ENCODE measurements at regions not wholly inside any gene's neighbourhood (a gene's known extent, or its start where the extent isn't known, plus 50 kb on each side); places are given as distances from the start of the nearest gene placed in this dataset.

DNA sequence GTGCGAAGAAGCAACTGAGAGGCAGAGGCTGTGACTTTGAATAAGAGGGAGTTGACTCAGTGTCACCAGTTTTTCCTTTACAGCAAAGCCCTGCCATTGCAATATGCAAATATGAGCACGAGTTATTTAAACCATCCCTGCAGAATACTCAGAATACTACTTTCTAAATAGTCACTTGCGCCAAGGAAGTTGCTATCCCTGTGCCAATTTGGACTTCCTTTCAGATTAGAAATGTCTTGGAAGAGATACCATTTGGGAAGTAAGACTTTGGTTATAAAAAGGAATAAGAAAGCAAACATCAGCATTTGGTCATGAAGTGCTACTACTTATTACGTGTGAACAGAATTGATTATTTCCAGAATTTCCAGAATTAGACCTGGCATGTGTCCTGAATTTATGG, 151.8 kb upstream of the MYT1L start:
- no peaks in the 10 kb centered on the region for H3K9me3 Mint-ChIP-seq
- H3K4me3 Mint-ChIP-seq, result no peak overlapping the region
- CTCF ChIA-PET, result no interaction called here
- no peak for ATAC-seq (ENCODE audit: low read depth)
- no peaks in the 10 kb centered on the region for H3K36me3 Mint-ChIP-seq (ENCODE audit: low read depth)
- no peak for DNase-seq
- POLR2A ChIA-PET, result no interaction called here
- H3K4me1 Mint-ChIP-seq, result no peaks in the 10 kb centered on the region
- H3K27ac Mint-ChIP-seq, result no peak overlapping the region
- intact Hi-C loops (cut with micrococcal nuclease), result no loop called here
- TF ChIP-seq, protein P1, sequence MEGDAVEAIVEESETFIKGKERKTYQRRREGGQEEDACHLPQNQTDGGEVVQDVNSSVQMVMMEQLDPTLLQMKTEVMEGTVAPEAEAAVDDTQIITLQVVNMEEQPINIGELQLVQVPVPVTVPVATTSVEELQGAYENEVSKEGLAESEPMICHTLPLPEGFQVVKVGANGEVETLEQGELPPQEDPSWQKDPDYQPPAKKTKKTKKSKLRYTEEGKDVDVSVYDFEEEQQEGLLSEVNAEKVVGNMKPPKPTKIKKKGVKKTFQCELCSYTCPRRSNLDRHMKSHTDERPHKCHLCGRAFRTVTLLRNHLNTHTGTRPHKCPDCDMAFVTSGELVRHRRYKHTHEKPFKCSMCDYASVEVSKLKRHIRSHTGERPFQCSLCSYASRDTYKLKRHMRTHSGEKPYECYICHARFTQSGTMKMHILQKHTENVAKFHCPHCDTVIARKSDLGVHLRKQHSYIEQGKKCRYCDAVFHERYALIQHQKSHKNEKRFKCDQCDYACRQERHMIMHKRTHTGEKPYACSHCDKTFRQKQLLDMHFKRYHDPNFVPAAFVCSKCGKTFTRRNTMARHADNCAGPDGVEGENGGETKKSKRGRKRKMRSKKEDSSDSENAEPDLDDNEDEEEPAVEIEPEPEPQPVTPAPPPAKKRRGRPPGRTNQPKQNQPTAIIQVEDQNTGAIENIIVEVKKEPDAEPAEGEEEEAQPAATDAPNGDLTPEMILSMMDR (IDR thresholded peaks at IDR 0.05), result no peak
- no peaks in the 10 kb centered on the region for H3K27me3 Mint-ChIP-seq

DNA sequence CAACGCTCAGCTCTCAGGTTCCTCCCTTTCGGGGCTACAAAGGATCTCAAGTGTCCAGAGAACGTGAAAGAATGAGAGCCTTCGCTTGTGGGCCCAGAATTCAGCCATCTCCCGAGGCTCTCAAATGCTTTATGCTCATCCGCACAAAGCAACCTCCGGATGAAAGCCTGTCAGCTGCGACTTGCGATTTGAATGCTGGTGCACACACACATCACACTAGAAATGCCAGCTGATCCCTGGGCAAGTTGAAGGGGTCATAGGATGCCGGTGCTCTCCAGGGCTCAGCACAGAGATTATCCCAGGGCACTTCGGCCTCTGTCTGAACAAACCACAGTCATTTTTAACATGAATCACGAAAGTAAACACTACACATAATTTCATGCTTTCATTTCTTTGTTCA, 141.8 kb upstream of the MYT1L start:
- Mint-ChIP-seq H3K4me1 (no peaks in the 10 kb centered on the region), H3K36me3 (ENCODE audit: low read depth) (no peaks in the 10 kb centered on the region), H3K27me3 (no peaks in the 10 kb centered on the region), H3K4me3 (no peak overlapping the region), H3K27ac (no peak overlapping the region), H3K9me3 (no peaks in the 10 kb centered on the region)
- intact Hi-C loops (cut with micrococcal nuclease), result no loop called here
- ATAC-seq (ENCODE audit: low read depth), result no peak
- no peak for DNase-seq
- TF ChIP-seq, protein P1 (IDR thresholded peaks at IDR 0.05), result no peak
- ChIA-PET POLR2A (no interaction called here), CTCF (no interaction called here)

DNA sequence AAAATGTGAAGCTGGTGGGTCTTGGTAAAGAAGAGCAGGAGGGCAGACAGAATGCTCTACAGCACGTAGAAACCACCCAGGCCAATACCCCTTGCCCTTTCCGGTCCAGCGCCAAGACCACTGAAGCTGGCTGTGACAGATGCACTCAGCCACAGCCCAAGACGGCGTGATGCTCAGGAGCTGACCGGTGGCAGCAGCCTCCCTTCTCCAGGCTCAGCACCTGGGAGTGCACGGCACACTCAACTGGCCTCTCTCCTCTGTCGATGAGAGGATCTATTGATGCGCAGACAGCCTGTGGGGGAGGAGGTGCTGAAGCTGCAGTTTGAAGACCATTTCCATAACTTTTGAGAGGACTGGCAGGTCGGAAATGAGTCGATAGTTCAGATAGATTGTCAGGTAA, 141.0 kb upstream of the MYT1L start:
- ATAC-seq (ENCODE audit: low read depth), result no peak
- DNase-seq, result no peak
- Mint-ChIP-seq H3K27ac (no peak overlapping the region), H3K9me3 (no peaks in the 10 kb centered on the region), H3K4me1 (no peaks in the 10 kb centered on the region), H3K27me3 (no peaks in the 10 kb centered on the region), H3K4me3 (no peak overlapping the region), H3K36me3 (ENCODE audit: low read depth) (no peaks in the 10 kb centered on the region)
- intact Hi-C loops (cut with micrococcal nuclease), result no loop called here
- POLR2A ChIA-PET, result no interaction called here
- TF ChIP-seq, protein P1 (IDR thresholded peaks at IDR 0.05), result no peak
- CTCF ChIA-PET, result no interaction called here

DNA sequence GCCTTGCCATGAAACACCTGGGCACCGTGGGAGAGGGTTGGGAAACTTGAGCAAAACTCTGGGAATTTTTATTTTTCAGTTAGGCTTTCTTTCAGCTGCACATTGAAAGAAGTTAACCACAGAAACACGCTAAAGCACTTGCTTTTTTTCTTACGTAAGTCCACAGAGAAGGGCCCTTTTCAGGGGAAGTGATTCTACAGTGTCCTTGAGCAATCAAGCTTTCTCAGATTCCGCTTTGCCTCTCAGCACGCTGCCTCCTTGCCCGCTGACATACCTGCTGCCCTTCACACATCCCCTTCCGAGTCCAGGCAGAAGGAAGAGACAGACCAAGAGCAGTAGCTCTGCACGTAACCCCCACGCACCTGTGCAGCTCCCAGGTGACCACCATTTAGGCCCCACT, 135.5 kb upstream of the MYT1L start:
- Mint-ChIP-seq H3K27me3 (no peaks in the 10 kb centered on the region), H3K4me1 (no peaks in the 10 kb centered on the region), H3K4me3 (no peak overlapping the region), H3K36me3 (ENCODE audit: low read depth) (no peaks in the 10 kb centered on the region), H3K9me3 (no peaks in the 10 kb centered on the region), H3K27ac (no peak overlapping the region)
- DNase-seq (no peak), ATAC-seq (ENCODE audit: low read depth) (no peak)
- TF ChIP-seq, protein P1 (IDR thresholded peaks at IDR 0.05), result no peak
- ChIA-PET CTCF (no interaction called here), POLR2A (no interaction called here)
- intact Hi-C loops (cut with micrococcal nuclease), result no loop called here

DNA sequence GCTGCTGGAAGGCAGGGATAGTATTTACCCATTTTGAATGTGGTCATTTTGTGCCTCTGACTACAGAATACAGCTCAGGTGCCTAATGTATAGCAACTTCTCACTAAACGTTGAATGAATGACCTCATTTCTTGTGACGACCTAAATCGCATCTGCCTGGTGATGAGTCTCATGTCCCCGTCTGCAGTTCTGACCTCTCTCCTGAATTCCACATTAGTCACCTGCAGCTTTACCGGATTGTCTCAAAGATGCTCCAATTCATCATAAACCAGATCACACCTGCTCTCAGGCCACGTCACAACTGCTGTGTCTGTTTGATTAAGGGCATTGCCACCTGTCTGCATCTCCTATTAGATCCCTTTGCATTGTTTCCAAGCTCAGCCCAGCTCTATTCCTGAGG, 133.6 kb upstream of the MYT1L start:
- H3K36me3 Mint-ChIP-seq (ENCODE audit: low read depth), result no peaks in the 10 kb centered on the region
- CTCF ChIA-PET, result no interaction called here
- no peak for DNase-seq

More for the DNA sequence above, 133.6 kb upstream of the MYT1L start:
- Mint-ChIP-seq H3K27me3 (no peaks in the 10 kb centered on the region), H3K4me3 (no peak overlapping the region), H3K27ac (no peak overlapping the region), H3K9me3 (no peaks in the 10 kb centered on the region), H3K4me1 (no peaks in the 10 kb centered on the region)
- no peak for ATAC-seq (ENCODE audit: low read depth)
- intact Hi-C loops (cut with micrococcal nuclease), result no loop called here
- TF ChIP-seq, protein P1 (IDR thresholded peaks at IDR 0.05), result no peak
- POLR2A ChIA-PET, result no interaction called here
